CD4-positive, alpha-beta T cell treated with Interleukin-6 at 100 ng/mL for 8 hours (primary cell): ENCODE measurements at regions not wholly inside any gene's neighbourhood (a gene's known extent, or its start where the extent isn't known, plus 50 kb on each side); places are given as distances from the start of the nearest gene placed in this dataset.

Experiments used
- DNase-seq: peaks from one replicate; pipeline ENCODE4 v3.0.0-alpha.2; 2020; ENCODE audit warnings: mixed read lengths, low spot score

- DNase-seq: no peak
Measured at GRCh38 chr10:131490991-131491594, 179.6 kb upstream of the TCERG1L start.

- no peak for DNase-seq
Measured at GRCh38 chr10:131492211-131492857, 180.8 kb upstream of the TCERG1L start.

GRCh38 chr10:131493432-131493831 lies 181.9 kb upstream of the TCERG1L start:
- DNase-seq: no peak

- no peak for DNase-seq
Measured at GRCh38 chr10:131494451-131494850, 182.9 kb upstream of the TCERG1L start.

- DNase-seq: no peak
Measured at GRCh38 chr10:131495224-131495623, 183.7 kb upstream of the TCERG1L start.

GRCh38 chr10:131495892-131496291 lies 184.4 kb upstream of the TCERG1L start:
- no peak for DNase-seq

GRCh38 chr10:131496351-131497052 lies 185.0 kb upstream of the TCERG1L start:
- no peak for DNase-seq

- no peak for DNase-seq
Measured at GRCh38 chr10:131499566-131499965, 188.0 kb upstream of the TCERG1L start.

- DNase-seq: no peak
Measured at GRCh38 chr10:131500181-131500580, 188.7 kb upstream of the TCERG1L start.

- DNase-seq: no peak
Measured at GRCh38 chr10:131500892-131501291, 189.4 kb upstream of the TCERG1L start.

GRCh38 chr10:131503992-131504391 lies 192.5 kb upstream of the TCERG1L start:
- DNase-seq: no peak

- no peak for DNase-seq
Measured at GRCh38 chr10:131511391-131511790, 199.9 kb upstream of the TCERG1L start.

- DNase-seq: no peak
Measured at GRCh38 chr10:131512852-131513251, 201.3 kb upstream of the TCERG1L start.

GRCh38 chr10:131513445-131513844 lies 201.9 kb upstream of the TCERG1L start:
- DNase-seq: no peak

- no peak for DNase-seq
Measured at GRCh38 chr10:131513901-131514300, 202.4 kb upstream of the TCERG1L start.

- DNase-seq: no peak
Measured at GRCh38 chr10:131514454-131514853, 202.9 kb upstream of the TCERG1L start.

- no peak for DNase-seq
Measured at GRCh38 chr10:131516285-131516684, 204.8 kb upstream of the TCERG1L start.

GRCh38 chr10:131517781-131518180 lies 206.3 kb upstream of the TCERG1L start:
- DNase-seq: no peak

GRCh38 chr10:131519723-131520605 lies 208.4 kb upstream of the TCERG1L start:
- no peak for DNase-seq

GRCh38 chr10:131531265-131532190 lies 220.0 kb upstream of the TCERG1L start:
- DNase-seq: no peak

- no peak for DNase-seq
Measured at GRCh38 chr10:131532291-131532690, 220.8 kb upstream of the TCERG1L start.
